ENCODE measurements at regions not wholly inside any gene's neighbourhood (a gene's known extent, or its start where the extent isn't known, plus 50 kb on each side); places are given as distances from the start of the nearest gene placed in this dataset.

GRCh38 chr15:96097661-96098060, 232.8 kb upstream of the NR2F2 start:
- TF ChIP-seq CTCF (IDR thresholded peaks at IDR 0.05) (no peak), POLR2AphosphoS5 (IDR thresholded peaks at IDR 0.05) (no peak), POLR2A (IDR thresholded peaks at IDR 0.05) (no peak)
